ENCODE measurements at regions not wholly inside any gene's neighbourhood (a gene's known extent, or its start where the extent isn't known, plus 50 kb on each side); places are given as distances from the start of the nearest gene placed in this dataset.

GRCh38 chr5:152527358-152528052 lies 122.4 kb upstream of the NMUR2 start:
- TF ChIP-seq ARID4A (CRISPR knock-in tag; IDR thresholded peaks at IDR 0.05; ENCODE audit: borderline replicate concordance) = no peak
- TF ChIP-seq ZNF274 (CRISPR knock-in tag; IDR thresholded peaks at IDR 0.05) = no peak
- no peak for TF ChIP-seq ZEB1 (IDR thresholded peaks at IDR 0.05; ENCODE audit: insufficient replicate concordance, low read depth)
- no peak for TF ChIP-seq SETDB1 (CRISPR knock-in tag; IDR thresholded peaks at IDR 0.05; ENCODE audit: borderline replicate concordance)
- no peak for TF ChIP-seq SIN3A (IDR thresholded peaks at IDR 0.05; ENCODE audit: borderline replicate concordance, low read depth, low read length)
- no peak for TF ChIP-seq RBM39 (IDR thresholded peaks at IDR 0.05; ENCODE audit: low read depth, low read length, poor library complexity, severe bottlenecking)
